HK-2 (cell line): ENCODE measurements at regions not wholly inside any gene's neighbourhood (a gene's known extent, or its start where the extent isn't known, plus 50 kb on each side); places are given as distances from the start of the nearest gene placed in this dataset.
A peak's percentile ranks its signal among the peaks of the same experiment; 100 is the strongest.
"Not testable (repeated sequence)": the region's sequence is repeated elsewhere in the genome, so short reads cannot be mapped to it uniquely, and the experiment has no call there.

Source experiments
- DNase-seq: peaks from one replicate; pipeline ENCODE4 v3.0.0-alpha.2; 2018; ENCODE audit not compliant: unreplicated experiment

DNA sequence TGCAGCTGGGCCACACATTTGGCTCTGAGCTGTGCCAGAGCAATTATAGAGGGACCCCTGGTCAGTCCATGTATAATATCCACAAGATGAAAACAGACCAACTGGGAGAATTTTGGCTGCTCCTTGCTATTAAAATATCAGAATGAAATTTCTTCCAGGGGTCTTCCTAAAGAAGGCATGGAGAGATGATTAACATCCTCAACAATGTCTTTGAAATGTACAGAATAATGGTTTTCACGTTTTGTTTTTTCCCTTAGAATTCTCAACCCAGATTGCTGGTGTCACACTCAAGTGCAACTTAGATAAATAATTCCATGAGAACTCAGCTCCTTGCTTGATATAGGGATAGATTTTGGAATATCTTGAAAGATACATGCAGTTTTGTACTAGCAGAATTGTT is 148.3 kb upstream of the SLC24A2 start:
- DNase-seq, result no peak

DNA sequence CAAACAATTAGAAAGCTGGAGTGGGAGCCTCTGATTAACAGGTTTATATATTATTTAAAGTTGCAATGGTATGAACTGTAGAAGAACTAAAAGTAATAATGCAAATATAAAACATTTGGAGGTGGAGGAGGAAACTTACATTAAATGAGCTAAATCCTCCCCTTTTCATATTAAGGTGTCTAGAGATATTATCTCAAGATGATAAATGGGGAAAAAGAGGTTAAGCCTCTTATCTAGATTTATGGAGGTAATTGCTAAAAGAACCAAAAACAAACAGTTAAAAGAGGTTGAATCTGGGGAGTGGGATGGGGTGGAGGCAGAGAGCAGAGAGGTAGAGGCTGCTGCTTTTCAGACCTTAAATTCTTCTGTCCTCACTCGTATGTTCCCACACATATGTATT is 147.8 kb upstream of the SLC24A2 start:
- DNase-seq, result no peak

DNA sequence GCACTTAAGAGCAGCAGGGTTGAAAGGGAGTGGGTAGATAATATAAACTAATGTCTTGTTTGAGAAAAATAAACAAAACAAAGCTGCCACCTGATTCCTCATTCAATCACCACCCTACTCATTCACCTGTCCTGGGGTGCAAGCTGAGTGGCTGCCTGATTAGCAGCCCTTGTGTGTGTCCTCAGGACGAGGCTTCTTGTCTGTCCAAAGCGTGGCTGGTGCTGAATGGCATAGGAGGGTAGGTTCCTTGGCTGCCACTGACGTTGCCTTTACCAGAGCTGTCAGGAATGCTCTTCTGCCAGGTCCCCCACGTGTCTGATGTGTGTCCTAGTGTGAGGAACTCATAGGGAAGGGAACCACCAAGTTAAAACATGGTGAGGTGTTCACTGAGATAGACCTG is 146.6 kb upstream of the SLC24A2 start:
- DNase-seq, result no peak

DNA sequence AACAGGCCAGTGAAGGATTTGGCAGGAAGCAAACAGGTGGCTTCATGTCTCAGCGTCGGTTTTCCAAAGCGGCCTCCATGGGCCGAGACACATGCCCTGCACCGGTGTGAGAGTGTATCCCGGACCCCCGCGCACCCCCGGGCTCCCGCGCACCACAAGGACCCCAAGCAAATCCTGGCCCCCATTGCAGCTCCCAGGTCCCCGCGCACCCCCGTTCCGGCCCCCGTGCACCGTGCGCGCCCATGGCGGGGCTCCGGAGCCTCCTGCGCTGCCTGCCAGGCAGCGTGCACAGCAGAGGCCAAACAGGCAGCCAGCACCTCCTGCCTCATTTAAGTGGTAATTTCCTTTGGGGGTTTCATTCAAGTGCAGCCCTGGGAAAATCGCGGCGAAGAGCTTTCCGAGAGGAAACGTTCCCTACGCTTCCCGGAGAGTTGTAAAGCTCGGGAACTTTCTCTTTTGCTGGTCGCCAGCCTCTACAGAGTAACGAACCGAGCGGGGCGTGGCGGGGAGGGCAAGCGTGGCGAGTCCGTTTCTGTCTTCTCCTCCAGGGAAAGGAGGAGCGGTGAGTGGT is 145.5 kb upstream of the SLC24A2 start:
- DNase-seq, result no peak

DNA sequence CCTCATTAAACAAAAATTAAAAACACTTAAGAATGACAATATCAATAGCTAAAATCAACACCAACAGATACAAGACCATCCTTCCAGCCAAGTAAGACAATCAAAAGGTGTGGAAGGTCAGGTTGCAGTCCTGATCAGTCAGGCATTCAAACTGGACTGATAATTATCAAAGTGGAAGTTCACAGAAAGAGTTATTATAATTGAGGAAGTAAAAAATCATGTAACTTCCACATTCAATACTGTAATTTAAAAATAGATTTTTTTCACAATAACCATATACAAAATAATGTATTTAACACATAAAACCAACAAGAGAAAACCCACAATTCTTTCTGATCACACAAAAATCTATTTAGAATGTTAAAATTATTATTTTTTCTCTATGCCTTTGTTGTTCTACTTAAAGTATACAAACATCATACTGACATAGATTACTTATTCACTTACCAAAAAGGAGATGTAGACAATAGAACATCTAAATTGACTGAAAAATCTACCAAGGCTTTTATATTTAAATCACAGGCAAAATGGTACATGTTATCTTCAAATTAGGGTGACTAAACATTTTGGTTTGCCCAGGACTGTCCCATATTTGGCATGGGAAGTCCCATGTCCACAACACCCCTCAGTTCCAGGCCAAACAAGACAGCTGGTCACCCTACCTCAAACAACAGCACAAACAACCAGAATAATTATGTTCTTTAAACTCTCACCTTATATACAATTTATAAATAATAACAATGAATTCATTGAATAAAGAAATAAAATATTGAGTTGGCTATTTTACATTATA is 142.5 kb upstream of the SLC24A2 start:
- DNase-seq, result no peak

DNA sequence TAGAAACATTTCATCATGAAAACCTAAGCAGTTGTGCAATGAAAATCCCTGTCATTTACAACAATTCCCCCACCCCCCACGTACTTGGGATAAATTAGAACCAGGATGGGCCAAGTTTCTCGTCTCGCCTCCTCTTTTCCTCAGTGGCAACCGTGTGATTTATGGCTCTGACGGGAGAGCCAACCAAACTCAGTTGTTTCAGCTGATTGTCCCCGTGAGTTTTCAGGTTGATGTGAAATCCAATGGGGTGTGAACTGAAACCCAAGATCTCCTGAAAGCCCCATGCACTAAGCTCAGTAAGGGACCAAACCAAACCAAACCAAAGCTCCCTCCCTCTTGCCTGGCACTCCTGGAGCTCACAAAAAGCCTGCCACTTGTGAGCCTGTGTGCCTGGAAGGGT is 138.7 kb upstream of the SLC24A2 start:
- no peak for DNase-seq

DNA sequence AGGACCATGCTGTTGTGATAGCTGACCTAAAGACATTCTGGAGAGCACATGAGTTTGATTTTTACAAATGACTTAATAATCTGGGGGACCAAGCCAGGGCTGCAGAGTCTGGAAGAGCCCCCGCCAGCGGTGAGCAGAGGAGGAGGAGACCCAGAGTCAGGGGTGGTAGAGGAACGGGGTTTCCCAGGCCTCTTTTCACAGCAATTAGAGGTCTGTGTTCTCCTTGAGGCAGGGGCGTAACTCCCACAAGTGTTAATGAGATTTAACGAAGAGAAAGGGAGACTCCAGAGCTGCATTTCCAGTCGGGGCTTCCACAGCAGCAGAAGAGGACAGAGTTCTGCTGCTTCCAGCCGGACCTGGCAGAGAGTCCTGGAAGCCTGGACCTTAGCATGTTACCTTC is 137.9 kb upstream of the SLC24A2 start:
- DNase-seq, result no peak

DNA sequence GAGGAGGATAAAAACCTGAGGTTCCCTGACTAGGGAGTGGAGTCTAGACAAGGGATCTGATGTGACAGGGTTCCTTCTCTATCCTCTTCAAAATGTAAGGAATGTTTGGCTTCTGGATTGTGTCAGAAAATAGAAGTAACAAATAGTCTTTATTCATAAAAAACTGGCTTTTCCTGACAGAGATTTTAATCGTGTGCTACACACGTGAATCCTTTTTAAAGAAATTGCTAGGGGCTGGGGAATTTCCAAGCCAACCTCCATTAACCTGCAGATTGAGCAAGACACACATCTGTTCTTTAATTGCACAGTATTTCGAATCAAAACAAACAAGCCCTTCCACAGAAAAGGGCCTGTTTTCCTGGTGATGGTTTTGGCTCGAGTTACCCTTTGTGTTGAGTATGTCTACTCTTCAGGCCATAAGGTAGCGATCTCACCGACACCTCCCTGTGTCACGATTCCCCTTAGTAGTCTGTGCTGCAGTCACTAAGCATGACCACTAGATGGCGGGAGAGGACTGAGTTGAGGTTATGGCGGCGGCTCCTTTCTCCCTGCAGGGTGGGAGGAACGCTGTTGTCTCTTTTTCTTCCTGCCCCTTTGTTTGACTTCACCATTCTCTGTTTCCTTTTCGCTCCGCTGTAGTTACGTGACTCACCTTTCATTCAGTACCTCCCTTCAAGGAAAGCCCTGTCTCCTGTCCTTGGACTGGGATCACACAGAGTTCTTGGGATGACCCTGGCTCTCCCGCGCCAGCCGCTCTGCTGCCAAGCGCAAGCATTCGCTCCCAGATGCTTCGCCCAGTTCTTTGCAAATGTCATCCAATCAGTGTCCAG is 137.1 kb upstream of the SLC24A2 start:
- peak; percentile 67 for DNase-seq

DNA sequence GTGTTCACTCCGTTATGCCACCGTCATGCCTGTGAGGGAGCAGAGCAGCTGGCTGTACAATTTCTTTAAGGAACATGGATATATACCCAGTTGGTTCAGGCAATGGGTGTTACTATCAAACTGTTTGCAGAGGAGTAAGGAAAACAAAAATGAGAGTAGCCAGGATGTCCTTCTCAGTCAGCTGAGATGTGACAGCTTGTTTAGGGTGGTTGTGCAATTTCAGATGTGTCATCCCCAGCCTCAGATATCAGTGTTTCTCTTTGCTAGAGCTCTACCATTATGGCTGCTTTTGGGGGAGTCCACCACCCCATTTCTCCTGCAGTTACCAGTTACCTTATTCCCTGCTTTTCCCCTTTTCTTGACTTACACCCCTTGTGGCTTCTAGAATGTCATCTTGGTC is 135.2 kb upstream of the SLC24A2 start:
- no peak for DNase-seq

DNA sequence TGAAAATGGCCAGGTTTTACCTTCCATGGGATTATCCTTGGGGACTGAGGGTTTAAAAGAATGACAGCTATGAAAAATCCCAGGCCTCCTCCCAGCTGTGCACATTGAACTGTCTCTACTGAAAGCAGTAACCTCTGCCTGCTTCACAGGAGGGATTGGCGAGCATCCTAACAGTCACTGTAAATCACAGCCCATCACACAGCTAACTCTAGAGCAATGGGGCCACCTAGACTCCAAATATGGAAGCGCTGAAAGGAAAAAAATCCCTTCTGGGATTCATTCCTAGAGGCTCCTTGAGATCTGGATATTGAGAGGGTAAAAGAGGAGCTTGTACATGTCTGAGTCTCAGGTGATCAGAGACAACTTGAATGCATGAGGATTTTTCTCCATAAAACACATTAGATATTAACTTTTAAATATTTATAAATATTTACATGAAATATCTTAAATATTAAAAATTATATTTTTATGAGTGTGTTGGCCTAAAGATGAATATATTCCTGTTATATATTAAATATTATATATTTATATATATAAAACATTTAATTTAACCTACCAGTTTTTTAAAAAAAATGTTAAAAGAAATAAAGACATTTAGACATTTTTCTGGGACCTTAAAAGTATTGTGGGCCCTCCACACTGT is 133.8 kb upstream of the SLC24A2 start:
- peak; percentile 10 for DNase-seq

DNA sequence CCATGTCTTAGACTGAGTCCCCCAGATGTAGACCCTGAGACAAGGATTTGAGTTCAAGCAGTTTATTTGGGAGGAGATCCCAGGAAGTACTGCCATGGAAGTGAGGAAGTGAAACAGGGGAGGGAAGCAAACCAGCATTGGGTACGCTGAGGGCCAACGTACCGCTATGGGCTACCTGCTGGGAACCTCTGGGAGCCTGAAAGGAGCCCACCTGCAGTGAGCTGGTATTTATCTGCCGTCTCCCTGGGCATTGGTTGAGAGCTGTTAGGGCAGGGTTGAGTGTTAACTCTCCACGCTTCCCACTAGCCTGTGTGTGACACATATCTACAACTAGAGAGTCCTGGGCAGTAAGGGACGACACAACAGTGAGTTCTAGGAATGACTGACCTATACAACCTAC is 131.6 kb upstream of the SLC24A2 start:
- no peak for DNase-seq

DNA sequence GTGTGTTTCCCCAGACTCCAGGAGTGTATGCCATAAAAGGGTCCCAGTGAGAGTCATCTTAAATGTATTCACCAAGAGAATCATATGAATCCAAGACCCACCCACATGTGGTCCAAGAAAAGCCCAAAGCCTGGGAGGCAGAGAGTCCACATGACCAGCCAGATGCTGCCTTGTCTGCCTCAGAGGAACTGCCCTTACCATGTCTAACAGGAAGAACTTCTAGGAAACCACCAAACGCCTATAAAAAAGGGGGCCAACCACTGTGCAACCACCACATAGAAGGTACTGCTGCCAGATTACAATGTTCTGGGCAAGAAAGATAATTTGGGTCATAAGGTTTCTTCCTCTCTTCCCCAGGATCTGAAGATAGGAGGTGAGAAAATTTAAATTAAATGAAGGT is 129.8 kb upstream of the SLC24A2 start:
- no peak for DNase-seq

DNA sequence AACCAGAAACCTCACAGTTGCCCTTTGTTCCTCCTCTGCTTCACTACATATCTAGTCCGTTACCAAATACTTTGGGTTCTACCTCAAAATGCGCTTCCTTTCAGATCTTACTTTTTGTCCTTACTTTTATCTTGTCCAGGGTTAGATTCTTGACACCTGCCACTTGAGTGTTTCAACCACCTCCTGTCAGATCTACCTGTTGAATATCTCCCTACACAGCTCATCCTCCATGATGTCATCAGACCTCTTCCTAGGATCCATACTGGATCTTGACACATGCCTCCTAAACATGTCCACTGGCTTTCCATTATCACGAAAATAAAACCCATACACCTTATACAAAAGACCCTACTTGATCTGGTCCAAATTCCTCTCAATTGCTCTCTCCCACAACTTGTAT is 125.2 kb upstream of the SLC24A2 start:
- no peak for DNase-seq

DNA sequence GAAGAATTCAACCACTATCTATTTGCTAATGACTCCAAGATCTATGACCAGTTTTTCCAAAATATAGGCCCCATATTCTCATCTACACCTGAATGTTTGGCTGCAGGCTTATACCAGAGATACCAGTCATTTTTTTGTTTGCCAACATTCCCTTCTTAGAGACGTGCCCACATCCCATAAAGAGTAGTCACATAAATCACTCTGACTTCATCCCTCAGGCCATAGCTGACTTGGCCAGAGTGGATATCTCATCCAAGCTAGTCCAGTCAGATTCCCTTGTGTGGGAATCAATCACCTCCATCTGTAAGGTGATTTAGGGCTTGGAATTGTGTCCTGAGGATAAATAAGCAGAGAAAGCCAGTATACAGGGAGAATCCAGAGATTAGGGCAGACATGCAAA is 124.3 kb upstream of the SLC24A2 start:
- no peak for DNase-seq

DNA sequence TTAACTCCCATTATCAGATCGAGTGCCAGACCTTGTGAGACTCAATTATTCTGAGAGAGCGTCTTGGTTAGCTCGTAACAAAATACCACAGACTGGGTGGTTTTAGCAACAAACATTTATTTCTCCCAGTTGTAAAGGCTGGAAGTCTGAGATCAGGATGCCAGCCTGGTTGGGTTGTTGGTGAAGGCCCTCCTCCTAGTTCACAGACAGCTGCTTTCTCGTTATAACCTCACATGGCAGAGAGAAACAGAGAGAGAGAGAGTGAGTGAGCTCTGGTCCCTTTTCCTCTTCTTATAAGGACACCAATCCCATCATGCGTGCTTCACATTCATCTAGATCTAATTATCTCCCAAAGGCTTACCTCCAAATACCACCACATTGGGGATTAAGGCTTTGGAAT is 114.2 kb upstream of the SLC24A2 start:
- DNase-seq, result no peak

DNA sequence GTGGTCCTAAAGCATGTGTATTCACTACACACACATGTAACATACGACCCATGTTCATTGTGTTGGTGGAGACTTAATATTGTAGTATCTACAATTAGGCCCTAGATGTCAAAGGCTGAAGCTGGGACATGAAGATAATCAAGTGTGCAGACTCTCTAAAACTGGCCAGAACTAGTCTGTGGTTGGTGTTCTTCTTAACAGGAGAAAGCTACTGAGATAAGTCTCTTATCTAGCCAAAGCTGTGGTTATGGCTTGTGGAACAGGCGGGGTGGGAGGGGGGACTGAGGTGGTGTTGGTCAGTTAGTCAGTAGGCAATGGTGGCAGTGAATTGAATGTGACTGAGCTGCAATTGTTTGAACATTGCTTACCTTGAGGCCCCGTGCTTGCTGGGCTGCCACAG is 112.7 kb upstream of the SLC24A2 start:
- no peak for DNase-seq

DNA sequence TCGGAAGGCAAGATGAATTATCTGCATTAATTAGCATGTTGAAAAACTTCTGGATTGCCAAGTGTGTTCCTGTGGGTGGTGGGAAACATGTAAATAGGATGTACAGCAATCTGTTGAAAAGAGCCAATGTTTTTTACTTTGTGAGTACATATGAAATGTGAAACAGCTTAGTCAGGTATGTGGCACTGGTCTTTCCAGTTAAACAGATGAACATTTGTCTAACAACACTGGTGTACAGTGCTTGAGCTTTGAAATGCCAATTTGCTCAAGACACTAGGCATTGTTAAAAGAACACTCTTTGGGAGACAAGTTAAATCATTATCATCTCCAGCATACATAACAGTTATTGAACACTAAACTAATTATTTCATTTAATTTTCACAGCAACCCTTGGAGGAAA is 107.3 kb upstream of the SLC24A2 start:
- DNase-seq, result no peak

DNA sequence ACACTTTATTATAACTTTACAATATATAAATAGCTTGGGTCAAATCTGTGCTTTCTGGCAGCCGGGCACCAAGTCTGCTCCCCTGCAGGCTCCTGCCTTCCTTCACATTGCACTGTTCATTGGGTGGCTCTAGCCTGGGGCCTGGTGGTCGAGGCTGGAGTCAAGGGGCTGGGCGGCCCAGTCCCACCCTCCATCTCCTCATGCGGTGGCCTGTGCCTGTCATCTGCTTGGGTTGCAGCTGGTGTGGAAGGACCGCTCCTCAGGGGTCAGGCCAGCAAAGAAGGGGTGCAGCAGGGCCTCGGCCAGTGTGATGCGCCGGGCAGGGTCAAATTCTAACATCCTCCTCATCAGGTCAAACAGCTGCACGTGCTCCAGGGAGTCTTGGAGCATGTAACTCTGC is 106.7 kb upstream of the SLC24A2 start:
- not testable (repeated sequence) for DNase-seq

DNA sequence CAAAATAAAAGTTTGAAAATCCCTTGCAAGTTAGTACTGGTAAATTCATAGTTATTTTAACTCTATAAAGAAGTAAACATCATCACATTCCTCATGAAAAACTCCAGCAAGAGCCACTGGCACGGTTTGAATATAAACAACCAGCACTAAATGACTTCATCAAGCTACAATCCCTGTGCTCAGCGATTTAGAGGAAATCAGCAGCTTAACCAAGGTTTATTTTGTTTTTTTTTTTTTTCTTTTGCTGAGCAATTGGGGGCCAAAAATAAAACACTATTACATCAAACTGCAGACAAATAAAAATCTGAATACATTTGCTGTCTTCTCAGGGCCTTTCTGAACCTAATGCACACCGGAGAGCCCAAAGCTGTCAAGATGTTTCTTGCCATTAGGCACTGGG is 106.2 kb upstream of the SLC24A2 start:
- no peak for DNase-seq

DNA sequence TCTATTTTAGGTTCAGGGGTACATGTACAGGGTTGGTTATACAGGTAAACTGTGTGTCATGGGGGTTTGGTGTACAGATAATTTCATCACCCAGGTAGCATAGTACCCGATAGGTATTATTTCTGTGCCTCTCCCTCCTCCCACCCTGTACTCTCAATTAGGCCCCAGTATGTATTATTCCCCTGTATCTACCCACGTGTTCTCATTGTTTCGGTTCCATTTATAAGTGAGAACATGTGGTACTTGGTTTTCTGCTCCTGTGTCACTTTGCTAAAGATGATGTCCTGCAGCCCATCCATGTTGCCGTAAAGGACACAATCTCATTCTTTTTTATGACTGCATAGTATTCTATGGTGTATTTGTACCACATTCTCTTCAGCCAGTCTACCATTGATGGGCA is 96.8 kb upstream of the SLC24A2 start:
- DNase-seq, result no peak

DNA sequence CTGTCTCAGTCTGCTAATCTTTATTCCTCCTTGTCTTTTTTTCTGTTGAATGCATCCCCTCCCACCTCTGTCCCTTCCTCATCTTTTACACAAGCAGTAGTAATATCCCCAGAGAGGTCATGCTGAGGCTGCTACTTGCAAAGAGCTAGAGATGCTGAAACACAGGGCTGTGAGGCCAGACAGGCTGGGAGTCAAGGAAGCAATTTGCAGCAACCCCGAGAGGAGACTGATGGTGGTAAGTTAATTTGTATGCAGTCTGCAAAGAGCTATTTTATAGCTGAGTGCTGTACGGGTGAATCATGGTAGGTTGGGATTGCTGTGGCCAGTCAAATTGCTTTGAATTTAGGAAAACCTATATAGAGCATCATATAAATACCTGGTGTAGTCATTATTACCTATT is 90.2 kb upstream of the SLC24A2 start:
- DNase-seq, result no peak

DNA sequence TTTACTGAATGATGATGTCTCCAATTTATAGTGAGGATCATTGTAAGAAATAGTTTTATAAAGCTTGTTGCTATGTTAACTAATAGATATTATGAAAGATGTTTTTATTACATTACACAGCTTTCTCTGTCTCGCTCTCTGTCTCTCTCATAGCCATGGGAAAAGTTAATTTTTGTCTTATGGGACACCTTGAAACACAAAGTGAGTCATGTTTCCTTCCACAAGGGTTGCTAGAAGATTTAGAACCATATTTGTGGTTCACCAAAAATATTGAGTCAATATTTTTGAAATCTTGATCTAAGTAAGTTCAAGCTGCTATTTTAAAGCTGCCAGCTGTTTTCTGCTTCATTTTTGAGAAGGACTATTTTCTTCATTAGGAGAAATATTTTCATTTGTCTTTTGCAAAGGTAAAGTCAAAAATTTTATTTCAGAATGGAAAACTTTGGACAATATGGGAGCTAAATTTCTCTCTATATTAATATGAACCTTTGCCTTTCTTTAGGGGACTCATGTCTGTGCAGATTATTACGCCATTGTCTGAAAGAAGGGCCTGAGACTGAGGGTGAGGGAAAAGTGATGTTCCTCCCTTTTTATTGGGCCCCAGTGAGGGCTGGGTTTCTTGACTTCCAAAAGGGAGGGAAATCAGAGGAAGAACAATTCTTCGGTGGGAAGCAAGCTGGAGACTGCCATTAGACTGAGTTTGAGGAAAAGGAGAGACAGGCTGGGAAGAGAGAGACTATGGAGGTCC is 87.9 kb upstream of the SLC24A2 start:
- no peak for DNase-seq
